ENCODE measurements at regions not wholly inside any gene's neighbourhood (a gene's known extent, or its start where the extent isn't known, plus 50 kb on each side); places are given as distances from the start of the nearest gene placed in this dataset.

DNA sequence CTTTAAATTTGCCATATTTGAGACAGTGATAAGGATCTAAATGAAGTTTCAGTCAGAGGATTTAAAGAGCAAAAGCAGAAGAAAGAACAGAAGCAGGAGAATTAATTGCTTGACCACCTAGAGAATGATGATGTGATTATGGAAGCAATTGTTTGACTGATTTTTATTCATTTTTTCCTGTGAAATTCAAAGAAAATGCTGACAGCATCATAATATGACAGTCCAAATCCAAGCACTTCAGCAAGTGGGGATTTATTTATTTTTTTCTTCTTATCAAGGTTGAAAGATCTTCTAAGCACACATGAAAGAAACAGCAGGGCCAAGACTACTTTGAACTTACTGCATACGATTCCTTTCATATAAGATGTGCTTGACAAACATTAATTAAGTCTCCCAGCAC lies 125.2 kb downstream of the BMP2 start:
- no peak overlapping the region for H3K4me3 ChIP-seq
- intact Hi-C loops (cut with DNase I), result no loop called here
- TF ChIP-seq, protein P1, sequence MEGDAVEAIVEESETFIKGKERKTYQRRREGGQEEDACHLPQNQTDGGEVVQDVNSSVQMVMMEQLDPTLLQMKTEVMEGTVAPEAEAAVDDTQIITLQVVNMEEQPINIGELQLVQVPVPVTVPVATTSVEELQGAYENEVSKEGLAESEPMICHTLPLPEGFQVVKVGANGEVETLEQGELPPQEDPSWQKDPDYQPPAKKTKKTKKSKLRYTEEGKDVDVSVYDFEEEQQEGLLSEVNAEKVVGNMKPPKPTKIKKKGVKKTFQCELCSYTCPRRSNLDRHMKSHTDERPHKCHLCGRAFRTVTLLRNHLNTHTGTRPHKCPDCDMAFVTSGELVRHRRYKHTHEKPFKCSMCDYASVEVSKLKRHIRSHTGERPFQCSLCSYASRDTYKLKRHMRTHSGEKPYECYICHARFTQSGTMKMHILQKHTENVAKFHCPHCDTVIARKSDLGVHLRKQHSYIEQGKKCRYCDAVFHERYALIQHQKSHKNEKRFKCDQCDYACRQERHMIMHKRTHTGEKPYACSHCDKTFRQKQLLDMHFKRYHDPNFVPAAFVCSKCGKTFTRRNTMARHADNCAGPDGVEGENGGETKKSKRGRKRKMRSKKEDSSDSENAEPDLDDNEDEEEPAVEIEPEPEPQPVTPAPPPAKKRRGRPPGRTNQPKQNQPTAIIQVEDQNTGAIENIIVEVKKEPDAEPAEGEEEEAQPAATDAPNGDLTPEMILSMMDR (IDR thresholded peaks at IDR 0.05), result no peak

DNA sequence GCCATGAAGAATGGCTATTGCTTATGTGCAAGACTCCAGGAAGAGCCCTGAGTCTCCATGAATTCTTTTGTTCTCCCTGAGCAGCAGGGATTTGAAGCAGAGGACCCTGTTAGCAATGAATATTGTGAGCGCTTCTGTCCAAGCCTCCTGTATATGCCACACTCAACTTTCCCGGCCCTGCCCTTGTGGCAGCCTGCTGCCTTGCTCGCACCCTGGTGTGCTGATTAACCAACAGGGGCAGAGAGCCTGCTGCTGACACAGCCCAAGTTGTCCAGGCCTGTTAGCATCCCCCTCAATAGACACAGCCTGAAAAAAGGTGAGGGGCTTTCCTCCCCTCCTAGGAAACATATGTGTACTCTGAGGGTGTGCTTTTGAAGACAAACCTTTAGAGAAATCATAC lies 131.4 kb downstream of the BMP2 start:
- H3K27me3 ChIP-seq, result no peaks in the 10 kb centered on the region
- no peak overlapping the region for H3K4me3 ChIP-seq
- no peaks in the 10 kb centered on the region for H3K4me1 ChIP-seq
- no peak overlapping the region for H3K27ac ChIP-seq
- intact Hi-C loops (cut with DNase I), result no loop called here
- H3K9ac ChIP-seq (ENCODE audit: low read depth in 2 of 2, low read length in 2 of 2), result no peak overlapping the region
- TF ChIP-seq, protein P1 (IDR thresholded peaks at IDR 0.05), result no peak
- no peaks in the 10 kb centered on the region for H3K36me3 ChIP-seq
- DNase-seq, result no peak
- H3K9me3 ChIP-seq, result no peaks in the 10 kb centered on the region

More for the DNA sequence above, 125.2 kb downstream of the BMP2 start:
- no peak for DNase-seq
- Histone ChIP-seq H3K27ac (no peak overlapping the region), H3K27me3 (no peaks in the 10 kb centered on the region), H3K9ac (ENCODE audit: low read depth in 2 of 2, low read length in 2 of 2) (no peak overlapping the region), H3K36me3 (no peaks in the 10 kb centered on the region), H3K9me3 (no peaks in the 10 kb centered on the region), H3K4me1 (no peaks in the 10 kb centered on the region)

DNA sequence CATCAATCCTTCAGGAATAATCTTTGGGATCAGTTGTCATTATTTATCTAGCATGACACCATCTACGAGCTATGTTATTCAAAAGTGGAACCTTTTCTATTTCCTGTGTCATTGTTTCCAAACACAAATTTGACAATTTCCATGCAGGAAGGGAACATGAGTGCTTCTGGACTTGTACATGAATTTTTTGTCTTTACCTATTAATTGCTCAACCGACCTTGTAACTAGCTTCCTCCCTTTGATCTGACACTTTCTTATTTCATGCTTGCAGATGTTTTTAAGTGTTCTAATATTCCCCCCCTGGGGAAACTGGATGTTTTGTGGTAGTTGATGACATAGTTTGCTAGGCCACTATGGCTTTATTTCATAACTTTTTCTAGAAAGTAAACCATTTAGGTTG lies 139.4 kb downstream of the BMP2 start:
- TF ChIP-seq, protein P1 (IDR thresholded peaks at IDR 0.05), result no peak
- Histone ChIP-seq H3K4me3 (no peak overlapping the region), H3K27me3 (no peaks in the 10 kb centered on the region), H3K4me1 (no peaks in the 10 kb centered on the region), H3K9me3 (no peaks in the 10 kb centered on the region), H3K27ac (no peak overlapping the region), H3K9ac (ENCODE audit: low read depth in 2 of 2, low read length in 2 of 2) (no peak overlapping the region), H3K36me3 (no peaks in the 10 kb centered on the region)
- intact Hi-C loops (cut with DNase I), result no loop called here
- no peak for DNase-seq

DNA sequence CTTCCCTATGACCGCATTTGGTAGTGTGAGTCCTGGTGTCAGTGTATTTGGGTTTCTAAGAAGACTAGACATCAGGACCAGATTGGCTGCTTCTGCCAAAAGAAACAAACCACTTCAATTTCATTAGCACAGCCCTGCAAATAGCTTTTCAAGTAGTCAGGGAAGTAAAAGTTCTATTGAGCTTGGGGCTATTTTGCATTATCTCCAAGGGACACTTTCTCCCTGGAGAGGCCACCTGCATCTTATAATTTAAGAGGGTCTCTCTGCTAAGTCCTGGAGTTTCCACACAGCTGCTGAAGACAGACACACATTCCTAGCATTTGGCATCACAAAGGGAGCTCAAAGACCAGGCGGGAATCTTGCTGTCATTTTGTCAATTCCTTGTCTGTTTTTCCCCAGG lies 141.2 kb downstream of the BMP2 start:
- intact Hi-C loops (cut with DNase I), result no loop called here
- Histone ChIP-seq H3K36me3 (no peaks in the 10 kb centered on the region), H3K27me3 (no peaks in the 10 kb centered on the region), H3K4me1 (no peaks in the 10 kb centered on the region), H3K9me3 (no peaks in the 10 kb centered on the region), H3K27ac (no peak overlapping the region), H3K4me3 (no peak overlapping the region), H3K9ac (ENCODE audit: low read depth in 2 of 2, low read length in 2 of 2) (no peak overlapping the region)
- TF ChIP-seq, protein P1 (IDR thresholded peaks at IDR 0.05), result no peak
- DNase-seq, result no peak

DNA sequence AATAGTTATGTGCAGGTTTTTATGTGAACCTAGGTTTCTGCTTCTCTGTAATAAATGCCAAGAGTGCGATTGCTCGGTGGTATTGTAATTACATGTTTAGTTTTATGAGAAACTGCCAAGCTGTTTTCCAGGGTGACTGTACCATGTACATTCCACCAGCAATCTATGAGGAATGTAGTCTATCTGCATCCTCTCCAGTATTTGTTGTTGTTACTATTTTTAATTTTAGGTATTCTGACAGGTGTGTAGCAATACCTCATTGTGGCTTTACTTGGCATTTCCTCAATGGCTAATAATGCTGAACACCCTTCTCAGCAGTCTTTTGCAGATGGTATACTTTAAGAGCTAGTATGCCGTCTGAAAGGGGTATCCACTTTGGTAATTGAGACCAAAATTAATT lies 142.1 kb downstream of the BMP2 start:
- Histone ChIP-seq H3K9ac (ENCODE audit: low read depth in 2 of 2, low read length in 2 of 2) (no peak overlapping the region), H3K36me3 (no peaks in the 10 kb centered on the region), H3K27ac (no peak overlapping the region), H3K9me3 (no peaks in the 10 kb centered on the region), H3K4me3 (no peak overlapping the region), H3K27me3 (no peaks in the 10 kb centered on the region), H3K4me1 (no peaks in the 10 kb centered on the region)
- TF ChIP-seq, protein P1 (IDR thresholded peaks at IDR 0.05), result no peak
- intact Hi-C loops (cut with DNase I), result no loop called here
- DNase-seq, result no peak

DNA sequence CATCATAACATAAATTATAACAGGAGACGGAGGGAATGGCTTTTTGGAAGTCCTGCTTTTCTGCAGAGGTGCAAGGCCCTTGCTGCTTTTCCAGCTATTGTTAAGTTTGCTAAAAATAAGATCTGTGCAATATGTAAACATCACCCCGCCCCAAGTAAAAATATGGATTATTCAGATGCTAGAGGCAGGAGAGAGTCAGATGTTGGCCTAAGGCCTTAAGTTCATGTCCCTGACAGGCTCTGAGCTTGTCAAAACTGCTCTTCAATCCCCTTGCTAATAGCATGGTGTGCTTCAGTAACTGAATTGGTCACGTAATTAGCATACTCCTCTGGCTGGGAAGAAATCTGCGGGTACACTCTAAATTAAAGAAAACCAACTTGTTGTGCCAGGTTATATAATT lies 147.5 kb downstream of the BMP2 start:
- TF ChIP-seq, protein P1 (IDR thresholded peaks at IDR 0.05), result no peak
- Histone ChIP-seq H3K4me3 (no peak overlapping the region), H3K9ac (ENCODE audit: low read depth in 2 of 2, low read length in 2 of 2) (no peak overlapping the region), H3K27me3 (no peaks in the 10 kb centered on the region), H3K4me1 (no peaks in the 10 kb centered on the region), H3K27ac (no peak overlapping the region), H3K9me3 (no peaks in the 10 kb centered on the region), H3K36me3 (no peaks in the 10 kb centered on the region)
- DNase-seq, result no peak
- intact Hi-C loops (cut with DNase I), result no loop called here

Data from colonic mucosa (tissue), 4 donors.